Sigmoid colon (tissue), 4 donors: ENCODE measurements at regions not wholly inside any gene's neighbourhood (a gene's known extent, or its start where the extent isn't known, plus 50 kb on each side); places are given as distances from the start of the nearest gene placed in this dataset.

Experiments
- CTCF ChIP-seq, 4 experiments: fragments of 450-650 bp in 3 of 4; fragments of 200-600 bp in 1 of 4; IDR thresholded peaks; one replicate each; pipeline ENCODE4 v1.5.1; 2016 to 2019; ENCODE audit warnings: antibody characterized with exemption in 4 of 4, mild to moderate bottlenecking in 3 of 4, moderate library complexity in 2 of 4
- POLR2A ChIP-seq, 2 donors: fragments of 450-650 bp; IDR thresholded peaks; one replicate each; pipeline ENCODE4 v1.6.1; 2016; ENCODE audit warnings: antibody characterized with exemption in 2 of 2, mild to moderate bottlenecking in 2 of 2, moderate library complexity in 2 of 2
- POLR2AphosphoS5 ChIP-seq, 4 donors: sonication (generic); formaldehyde crosslinking; IDR thresholded peaks; one replicate each; pipeline ENCODE4 v1.6.1; 2017; ENCODE audit warnings: antibody characterized with exemption in 4 of 4

DNA sequence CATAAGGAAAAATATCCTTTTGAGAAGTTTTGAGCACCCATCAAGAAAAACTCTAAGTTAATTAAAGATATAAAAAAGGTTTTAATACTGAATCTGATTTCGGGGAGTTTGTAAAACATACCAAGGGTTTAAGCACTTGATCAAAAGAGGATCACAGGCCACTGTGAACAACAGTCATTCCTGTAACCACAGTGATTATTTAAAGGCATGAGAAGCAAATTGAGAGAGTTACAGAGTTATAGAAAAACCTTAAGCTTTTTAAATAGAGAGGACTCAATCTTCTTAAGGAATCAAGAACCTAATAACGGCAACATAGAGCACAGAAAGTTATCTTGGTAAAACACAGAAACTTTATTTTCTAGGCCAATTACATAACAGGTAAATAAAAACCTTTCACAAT lies 831.6 kb downstream of the C6orf118 start:
- TF ChIP-seq CTCF (IDR thresholded peaks at IDR 0.05) (no peak), POLR2A (IDR thresholded peaks at IDR 0.05) (no peak), POLR2AphosphoS5 (IDR thresholded peaks at IDR 0.05) (no peak)
